VCaP (cell line): ENCODE measurements at regions not wholly inside any gene's neighbourhood (a gene's known extent, or its start where the extent isn't known, plus 50 kb on each side); places are given as distances from the start of the nearest gene placed in this dataset.

Experiments used
- H3K27ac ChIP-seq: fragments of 450-650 bp; 2 replicates; pipeline ENCODE4 v1.5.1; 2017
- TF ChIP-seq, protein P1 (sequence below): fragments of 450-650 bp; conservative IDR thresholded peaks from 2 replicates; pipeline ENCODE4 v1.5.1; 2017; ENCODE audit warnings: mild to moderate bottlenecking, moderate library complexity

DNA sequence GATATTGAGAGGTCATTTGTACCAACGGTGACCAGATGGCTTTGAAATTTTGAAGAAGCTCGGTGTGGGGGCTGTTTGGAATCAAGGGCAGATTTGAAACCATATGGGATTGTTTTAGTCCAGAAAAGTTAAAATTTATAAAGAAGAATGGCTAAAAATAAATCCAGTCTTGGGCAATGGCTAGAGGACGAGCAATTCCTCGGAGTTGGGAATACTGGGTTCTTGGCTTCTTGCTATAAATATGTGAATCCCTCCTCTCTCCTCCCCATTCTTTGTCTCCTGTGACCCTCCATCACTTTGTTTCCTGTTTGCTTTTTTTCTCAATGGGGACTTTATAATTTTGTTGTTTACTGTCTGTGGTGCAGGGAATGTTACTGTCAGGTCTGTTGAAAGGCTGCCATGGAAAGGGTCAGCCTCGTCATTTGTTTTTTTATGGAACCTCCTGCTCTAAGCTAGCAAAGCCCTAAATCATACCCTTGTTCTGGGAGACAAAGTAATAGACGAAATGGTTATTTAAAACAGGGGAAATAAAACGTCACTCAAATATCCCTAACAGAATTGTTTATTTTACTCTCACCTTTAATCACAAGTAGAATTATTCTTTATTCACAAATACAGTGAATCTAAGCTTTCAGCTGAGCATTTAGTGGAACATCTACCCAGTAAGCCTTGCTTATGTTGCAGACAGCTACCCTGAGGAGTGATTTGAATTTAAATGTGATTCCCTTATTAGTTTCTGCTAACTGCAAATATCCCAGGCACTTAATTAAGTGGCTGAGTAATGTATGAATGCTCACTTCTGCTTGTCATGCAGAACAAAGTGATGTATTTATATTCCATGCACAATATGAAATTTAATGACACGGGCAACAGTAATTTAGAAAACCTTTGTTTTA lies 273.1 kb upstream of the NOVA1 start:
- no peak overlapping the region for H3K27ac ChIP-seq
- TF ChIP-seq, protein P1, sequence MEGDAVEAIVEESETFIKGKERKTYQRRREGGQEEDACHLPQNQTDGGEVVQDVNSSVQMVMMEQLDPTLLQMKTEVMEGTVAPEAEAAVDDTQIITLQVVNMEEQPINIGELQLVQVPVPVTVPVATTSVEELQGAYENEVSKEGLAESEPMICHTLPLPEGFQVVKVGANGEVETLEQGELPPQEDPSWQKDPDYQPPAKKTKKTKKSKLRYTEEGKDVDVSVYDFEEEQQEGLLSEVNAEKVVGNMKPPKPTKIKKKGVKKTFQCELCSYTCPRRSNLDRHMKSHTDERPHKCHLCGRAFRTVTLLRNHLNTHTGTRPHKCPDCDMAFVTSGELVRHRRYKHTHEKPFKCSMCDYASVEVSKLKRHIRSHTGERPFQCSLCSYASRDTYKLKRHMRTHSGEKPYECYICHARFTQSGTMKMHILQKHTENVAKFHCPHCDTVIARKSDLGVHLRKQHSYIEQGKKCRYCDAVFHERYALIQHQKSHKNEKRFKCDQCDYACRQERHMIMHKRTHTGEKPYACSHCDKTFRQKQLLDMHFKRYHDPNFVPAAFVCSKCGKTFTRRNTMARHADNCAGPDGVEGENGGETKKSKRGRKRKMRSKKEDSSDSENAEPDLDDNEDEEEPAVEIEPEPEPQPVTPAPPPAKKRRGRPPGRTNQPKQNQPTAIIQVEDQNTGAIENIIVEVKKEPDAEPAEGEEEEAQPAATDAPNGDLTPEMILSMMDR, result no peak

DNA sequence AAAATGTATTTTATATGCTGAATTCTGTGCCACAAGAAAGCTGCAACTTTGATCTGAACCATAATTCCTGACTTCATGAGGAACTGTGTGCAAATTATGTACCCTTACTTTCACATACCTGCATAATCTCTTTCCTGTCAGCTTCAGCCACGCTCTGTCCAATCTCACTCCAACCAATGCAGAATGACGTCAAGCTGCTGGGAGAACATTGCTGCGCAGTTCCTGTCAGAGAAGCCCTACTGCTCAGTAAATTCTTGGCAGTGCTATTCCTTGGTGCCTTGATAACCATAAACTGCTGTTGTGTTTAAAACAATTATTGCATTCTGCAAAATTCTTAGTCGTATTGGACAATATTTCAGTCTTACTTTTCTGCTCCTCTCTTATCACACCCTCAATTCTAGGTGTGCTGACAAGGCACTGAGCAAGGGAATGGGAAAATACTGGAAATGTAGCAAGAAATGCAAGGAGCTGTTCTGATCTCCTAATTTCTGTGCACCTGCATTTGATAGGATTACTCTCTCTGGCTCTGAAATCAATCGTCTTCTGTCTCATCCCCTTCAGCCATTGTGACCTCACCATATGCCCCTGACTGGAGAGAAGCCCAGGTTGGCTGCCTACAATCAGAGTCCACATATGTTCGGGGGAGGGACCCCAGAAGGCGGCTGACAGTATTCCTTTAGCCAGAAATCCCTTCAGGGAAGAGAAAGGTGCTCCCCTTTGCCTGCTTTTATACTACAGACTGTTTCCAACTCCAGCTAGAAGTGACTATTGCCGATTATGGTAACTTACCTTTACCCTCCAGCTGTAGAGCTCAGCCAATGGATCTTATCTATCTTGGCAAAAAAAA lies 274.9 kb upstream of the NOVA1 start:
- no peak overlapping the region for H3K27ac ChIP-seq
- TF ChIP-seq, protein P1, result no peak

DNA sequence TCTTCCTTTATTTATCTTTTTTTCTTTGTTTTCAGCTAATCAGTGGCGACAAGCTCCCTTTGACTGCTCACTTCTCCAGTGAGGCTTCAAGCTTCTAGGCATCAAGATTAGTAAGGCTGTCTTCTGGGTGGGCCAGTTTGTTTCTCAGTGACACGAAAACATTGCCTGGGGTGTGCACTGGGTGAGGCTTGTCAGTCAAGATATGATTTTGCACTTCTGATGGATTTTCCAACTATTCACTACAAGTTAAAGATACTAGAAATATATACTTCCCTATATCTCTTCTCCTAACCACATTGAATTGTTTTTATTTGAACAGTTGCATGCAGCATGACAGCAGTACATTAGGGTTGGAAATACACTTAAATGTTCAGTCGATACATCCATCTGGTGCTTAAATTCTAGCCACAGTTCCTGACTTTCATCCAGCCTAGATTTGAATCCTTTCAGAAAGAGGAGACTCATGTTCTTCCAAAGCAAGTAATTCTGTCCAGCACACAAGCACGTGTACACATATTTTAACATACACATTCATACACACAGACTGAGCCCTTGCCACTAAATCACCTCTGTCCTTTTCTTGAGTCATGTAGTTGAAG lies 275.6 kb upstream of the NOVA1 start:
- no peak overlapping the region for H3K27ac ChIP-seq
- TF ChIP-seq, protein P1, result no peak

DNA sequence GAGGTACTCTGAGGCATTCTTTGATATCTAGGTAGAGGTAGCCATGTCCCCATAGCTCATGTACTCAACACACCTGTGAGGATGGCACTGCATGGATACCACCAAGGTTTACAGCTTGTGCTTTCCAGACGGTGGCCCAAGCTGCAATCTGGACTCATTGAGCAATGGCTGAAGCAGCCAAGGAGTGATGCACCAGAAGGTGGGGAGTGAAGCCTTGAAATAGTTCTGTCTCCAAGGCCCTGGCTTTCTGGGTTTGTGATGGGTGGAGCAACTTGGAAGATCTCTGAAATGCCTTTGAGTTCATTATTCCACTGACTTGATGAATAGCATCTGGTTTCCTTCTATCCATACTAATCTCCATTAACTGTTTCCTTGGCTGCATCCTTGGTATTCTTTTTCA lies 290.0 kb upstream of the NOVA1 start:
- TF ChIP-seq, protein P1, result no peak
- H3K27ac ChIP-seq, result no peak overlapping the region

DNA sequence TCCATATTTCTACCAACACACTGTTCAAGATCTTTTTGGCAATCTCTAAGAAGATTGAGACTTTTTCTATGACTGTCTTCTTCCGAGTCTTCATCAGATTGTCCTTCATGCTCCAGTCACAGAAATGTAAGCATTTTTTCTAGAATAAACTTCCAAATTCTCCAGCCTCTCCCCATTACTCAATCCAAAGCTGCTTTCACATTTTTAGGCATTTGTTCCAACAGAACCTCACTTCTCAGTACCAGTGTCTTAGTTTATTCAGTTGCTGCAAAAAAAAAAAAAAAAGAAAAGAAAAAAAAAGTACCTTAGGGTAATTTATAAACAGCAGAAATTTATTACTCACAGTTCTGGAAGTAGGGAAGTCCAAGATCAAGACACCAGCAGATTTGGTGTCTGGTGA lies 290.8 kb upstream of the NOVA1 start:
- H3K27ac ChIP-seq, result no peak overlapping the region
- TF ChIP-seq, protein P1, result no peak

DNA sequence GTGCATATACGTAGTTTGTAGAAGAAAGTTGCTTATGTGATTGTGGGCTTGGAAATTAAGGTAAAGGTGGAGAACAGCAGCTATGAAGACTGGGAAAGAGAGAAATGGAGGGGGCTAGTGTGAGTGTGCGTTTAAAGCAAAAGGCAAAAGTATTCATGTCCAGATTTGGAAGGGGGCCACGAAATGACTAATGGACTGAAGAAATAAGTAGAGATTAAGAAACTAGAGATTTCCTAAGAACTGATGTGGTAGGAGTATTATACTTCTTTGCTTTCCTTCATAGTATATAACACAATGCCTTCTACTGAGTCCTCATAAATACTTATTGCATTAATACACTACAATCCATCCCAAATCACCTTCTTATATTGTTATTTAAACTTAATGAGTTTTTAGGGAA lies 298.6 kb upstream of the NOVA1 start:
- TF ChIP-seq, protein P1, result no peak
- no peak overlapping the region for H3K27ac ChIP-seq

DNA sequence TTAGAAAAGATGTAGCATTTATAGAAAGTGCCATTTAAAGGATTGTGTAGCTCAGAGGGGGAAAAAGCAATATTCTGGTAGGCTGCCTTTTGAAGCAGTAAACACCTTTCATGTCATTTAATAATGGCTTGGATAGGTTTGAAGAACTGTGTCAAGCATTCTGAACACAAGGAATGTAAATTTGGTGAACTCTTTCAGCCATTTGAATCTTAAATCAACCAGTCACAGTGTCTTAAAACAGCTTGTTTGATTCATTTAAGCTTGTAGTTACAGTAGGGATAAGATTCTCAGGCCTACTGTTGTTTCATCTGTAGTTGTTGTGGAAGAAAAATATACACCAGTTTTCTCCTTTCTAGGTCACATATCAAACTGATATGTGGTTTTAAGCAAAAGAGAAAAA lies 299.4 kb upstream of the NOVA1 start:
- no peak overlapping the region for H3K27ac ChIP-seq
- TF ChIP-seq, protein P1, result no peak
